ENCODE measurements at regions not wholly inside any gene's neighbourhood (a gene's known extent, or its start where the extent isn't known, plus 50 kb on each side); places are given as distances from the start of the nearest gene placed in this dataset.

DNA sequence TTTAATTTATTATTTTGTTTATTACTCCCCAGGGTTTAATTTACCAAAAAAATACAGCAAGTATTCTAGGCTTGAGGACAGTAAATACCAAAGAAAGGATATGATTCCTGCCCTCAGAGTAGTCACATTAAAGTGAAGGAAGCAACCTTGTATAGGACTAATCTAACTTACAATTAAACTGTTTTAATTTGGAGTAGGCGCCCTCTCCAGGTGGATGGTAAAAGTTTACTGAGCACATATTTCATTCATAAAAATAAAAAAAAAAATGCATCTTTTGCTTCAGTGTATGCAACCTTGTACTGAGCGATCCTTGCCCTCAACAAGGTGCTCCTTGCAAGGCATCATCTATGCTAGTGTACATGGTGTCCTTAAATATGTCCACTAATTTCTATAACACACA lies 72.0 kb upstream of the MAGEB16 start:
- H3K9ac ChIP-seq (ENCODE audit: low read depth, low read length), result no peak overlapping the region
- H3K4me1 ChIP-seq (ENCODE audit: insufficient read depth, low read length), result no peaks in the 10 kb centered on the region
- H3K27me3 ChIP-seq (ENCODE audit: insufficient read depth, low read length), result peaks cover 66% of the 10 kb centered on the region
- no peaks in the 10 kb centered on the region for H3K36me3 ChIP-seq (ENCODE audit: insufficient read depth, low read depth, low read length)
- H3K9me3 ChIP-seq (ENCODE audit: insufficient read depth, low read depth, low read length), result no peaks in the 10 kb centered on the region
- H3K4me3 ChIP-seq (ENCODE audit: low read length), result no peak overlapping the region
- no peak overlapping the region for H3K27ac ChIP-seq (ENCODE audit: low read length)

- H3K4me1 ChIP-seq (ENCODE audit: insufficient read depth, low read length), result no peaks in the 10 kb centered on the region
- H3K27me3 ChIP-seq (ENCODE audit: insufficient read depth, low read length), result peaks cover 89% of the 10 kb centered on the region
- no peaks in the 10 kb centered on the region for H3K9me3 ChIP-seq (ENCODE audit: insufficient read depth, low read depth, low read length)
- H3K4me3 ChIP-seq (ENCODE audit: low read length), result no peak overlapping the region
- no peaks in the 10 kb centered on the region for H3K36me3 ChIP-seq (ENCODE audit: insufficient read depth, low read depth, low read length)
- no peak overlapping the region for H3K9ac ChIP-seq (ENCODE audit: low read depth, low read length)
- no peak overlapping the region for H3K27ac ChIP-seq (ENCODE audit: low read length)
These were observed 69.7 kb upstream of the MAGEB16 start for GRCh38 chrX:35728481-35728880.

GRCh38 chrX:35733879-35734278 lies 64.3 kb upstream of the MAGEB16 start:
- Histone ChIP-seq H3K4me1 (ENCODE audit: insufficient read depth, low read length) (no peaks in the 10 kb centered on the region), H3K27me3 (ENCODE audit: insufficient read depth, low read length) (peaks cover 62% of the 10 kb centered on the region), H3K27ac (ENCODE audit: low read length) (no peak overlapping the region), H3K36me3 (ENCODE audit: insufficient read depth, low read depth, low read length) (no peaks in the 10 kb centered on the region), H3K9ac (ENCODE audit: low read depth, low read length) (no peak overlapping the region), H3K4me3 (ENCODE audit: low read length) (no peak overlapping the region), H3K9me3 (ENCODE audit: insufficient read depth, low read depth, low read length) (no peaks in the 10 kb centered on the region)

- no peaks in the 10 kb centered on the region for H3K27me3 ChIP-seq (ENCODE audit: insufficient read depth, low read length)
- H3K27ac ChIP-seq (ENCODE audit: low read length), result no peak overlapping the region
- no peaks in the 10 kb centered on the region for H3K4me1 ChIP-seq (ENCODE audit: insufficient read depth, low read length)
- no peaks in the 10 kb centered on the region for H3K36me3 ChIP-seq (ENCODE audit: insufficient read depth, low read depth, low read length)
- no peak overlapping the region for H3K4me3 ChIP-seq (ENCODE audit: low read length)
- H3K9ac ChIP-seq (ENCODE audit: low read depth, low read length), result no peak overlapping the region
- no peaks in the 10 kb centered on the region for H3K9me3 ChIP-seq (ENCODE audit: insufficient read depth, low read depth, low read length)
These were observed 57.0 kb upstream of the MAGEB16 start for GRCh38 chrX:35741142-35741541.

GRCh38 chrX:35743331-35743730 lies 54.8 kb upstream of the MAGEB16 start:
- H3K9me3 ChIP-seq (ENCODE audit: insufficient read depth, low read depth, low read length), result no peaks in the 10 kb centered on the region
- no peaks in the 10 kb centered on the region for H3K27me3 ChIP-seq (ENCODE audit: insufficient read depth, low read length)
- no peak overlapping the region for H3K4me3 ChIP-seq (ENCODE audit: low read length)
- H3K36me3 ChIP-seq (ENCODE audit: insufficient read depth, low read depth, low read length), result no peaks in the 10 kb centered on the region
- H3K9ac ChIP-seq (ENCODE audit: low read depth, low read length), result no peak overlapping the region
- H3K4me1 ChIP-seq (ENCODE audit: insufficient read depth, low read length), result no peaks in the 10 kb centered on the region
- H3K27ac ChIP-seq (ENCODE audit: low read length), result no peak overlapping the region
